Stimulated activated naive CD8-positive, alpha-beta T cell treated with anti-CD3 and anti-CD28 coated beads, Interleukin-15, amount 100 ng/mL, for 72 hours (primary cell): ENCODE measurements at regions not wholly inside any gene's neighbourhood (a gene's known extent, or its start where the extent isn't known, plus 50 kb on each side); places are given as distances from the start of the nearest gene placed in this dataset.

Source experiments
- ATAC-seq: fragments of 150-1000 bp; cut with Tn5 transposase; 2 replicates; pipeline ENCODE4 v1.10.0; 2021; ENCODE audit warnings: mild to moderate bottlenecking, moderate library complexity
- DNase-seq, 2 donors: peaks; one replicate each; pipeline ENCODE4 v3.0.0; 2021 to 2022
- H3K27ac Mint-ChIP-seq, 2 donors: one replicate each; pipeline ENCODE4 v1.8.0; 2022; ENCODE audit warnings: mild to moderate bottlenecking in 2 of 2, mixed read lengths in 2 of 2, moderate library complexity in 2 of 2
- H3K27me3 Mint-ChIP-seq: one replicate; pipeline ENCODE4 v1.8.0; 2022; ENCODE audit warnings: mixed read lengths
- H3K4me1 Mint-ChIP-seq: one replicate; pipeline ENCODE4 v1.8.0; 2022; ENCODE audit warnings: mild to moderate bottlenecking, mixed read lengths
- H3K4me3 Mint-ChIP-seq, 2 donors: one replicate each; pipeline ENCODE4 v1.8.0; 2022; ENCODE audit warnings: mild to moderate bottlenecking in 2 of 2, mixed read lengths in 2 of 2, moderate library complexity in 1 of 2
- H3K9me3 Mint-ChIP-seq, 2 donors: one replicate each; pipeline ENCODE4 v1.8.0; 2022; ENCODE audit warnings: mixed read lengths in 2 of 2

DNA sequence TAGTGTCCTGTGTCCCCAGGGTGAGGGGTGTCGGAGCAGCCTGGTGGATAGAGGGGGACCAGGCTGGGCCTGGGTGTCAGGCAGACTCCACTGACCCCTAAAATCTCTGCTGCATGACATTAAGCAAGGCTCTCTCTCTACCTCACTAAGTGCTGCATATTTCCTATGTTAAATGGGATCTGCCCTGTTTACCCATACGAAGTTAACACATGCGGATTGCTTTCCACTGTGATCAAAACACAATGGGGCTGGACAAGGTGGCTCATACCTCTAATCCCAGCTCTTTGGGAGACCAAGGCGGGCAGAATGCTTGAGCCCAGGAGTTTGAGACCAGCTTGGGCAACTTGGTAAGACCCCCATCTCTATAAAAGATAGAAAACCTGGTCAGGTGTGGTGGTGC lies 426.2 kb downstream of the MIAT start:
- Mint-ChIP-seq H3K27me3 (peaks cover 57% of the 10 kb centered on the region), H3K4me1 (no peaks in the 10 kb centered on the region), H3K4me3 (no peak overlapping the region), H3K27ac (no peak overlapping the region), H3K9me3 (peaks cover 0 to 5% of the 10 kb centered on the region in 2 donors)
- ATAC-seq (no peak), DNase-seq (no peak)

DNA sequence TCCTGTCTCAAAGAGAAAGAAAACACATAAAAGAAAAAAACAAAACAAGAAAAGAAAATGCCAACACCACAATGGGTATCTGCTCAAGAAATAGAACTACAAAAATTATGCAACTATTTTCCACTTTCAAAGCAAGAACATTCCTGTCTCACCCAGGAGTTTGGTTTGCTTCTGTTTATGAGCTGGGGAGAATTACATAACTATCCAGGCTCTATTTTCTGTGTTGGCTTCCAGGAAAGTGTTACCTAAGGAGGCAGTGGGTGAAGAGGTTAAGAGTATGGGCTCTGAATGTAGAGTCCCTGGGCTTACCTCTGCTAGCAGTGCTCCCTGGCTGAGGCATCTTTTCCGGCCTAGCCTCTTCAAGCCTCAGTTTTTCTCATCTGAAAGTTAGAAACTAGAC lies 426.7 kb downstream of the MIAT start:
- no peaks in the 10 kb centered on the region for H3K4me1 Mint-ChIP-seq
- ATAC-seq = no peak
- no peak overlapping the region for H3K27ac Mint-ChIP-seq
- no peak for DNase-seq
- no peak overlapping the region for H3K4me3 Mint-ChIP-seq
- peaks cover 0 to 5% of the 10 kb centered on the region in 2 donors for H3K9me3 Mint-ChIP-seq
- peaks cover 57% of the 10 kb centered on the region for H3K27me3 Mint-ChIP-seq

DNA sequence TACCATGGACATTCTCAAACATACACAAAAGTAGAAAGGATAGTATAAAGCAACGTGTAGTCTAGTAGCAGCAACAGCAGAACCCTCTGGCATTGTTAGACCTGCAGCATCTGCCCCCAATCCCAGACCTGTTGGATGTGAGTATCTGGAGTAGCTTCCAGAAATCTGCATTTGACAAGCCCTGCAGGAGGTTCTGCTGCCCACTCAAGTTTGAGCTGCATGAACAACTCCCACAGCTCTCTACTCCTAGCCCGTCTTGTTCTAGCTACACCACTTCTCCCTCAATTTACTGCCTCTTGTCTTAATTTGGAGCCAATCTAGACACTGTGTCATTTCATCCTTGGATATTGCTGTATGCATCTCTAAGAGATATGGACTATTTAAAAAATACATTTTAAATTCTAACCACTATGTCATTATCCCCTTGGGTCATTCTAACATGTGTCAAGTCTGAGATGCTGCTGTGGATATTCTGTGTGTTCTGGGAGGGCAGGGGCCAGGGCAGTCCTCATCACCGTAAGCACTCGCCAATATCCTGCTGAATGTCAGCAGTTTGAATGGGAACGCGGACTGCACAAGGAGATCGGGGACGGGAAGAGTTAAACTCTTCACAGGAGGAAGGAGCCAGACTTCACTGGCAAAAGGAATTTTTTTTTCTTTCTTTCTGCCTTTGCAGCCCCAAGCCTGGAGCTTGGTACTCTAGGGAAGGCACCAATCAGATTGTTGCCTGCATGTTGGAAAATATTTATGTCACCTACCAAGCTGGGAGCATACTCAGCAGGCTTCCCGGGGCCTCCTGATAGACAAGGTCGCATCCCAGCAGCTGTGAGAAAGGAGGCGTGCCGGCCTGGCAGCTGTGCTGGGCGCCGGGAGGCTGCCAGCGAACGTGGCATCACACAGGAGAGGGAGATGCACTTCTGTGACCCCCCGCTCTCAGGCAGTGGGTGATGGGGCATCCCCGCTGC lies 429.0 kb downstream of the MIAT start:
- no peak overlapping the region for H3K27ac Mint-ChIP-seq
- peaks cover 0 to 5% of the 10 kb centered on the region in 2 donors for H3K9me3 Mint-ChIP-seq
- H3K27me3 Mint-ChIP-seq = peaks cover 43% of the 10 kb centered on the region
- ATAC-seq (no peak), DNase-seq (no peak)
- no peaks in the 10 kb centered on the region for H3K4me1 Mint-ChIP-seq
- H3K4me3 Mint-ChIP-seq = no peak overlapping the region

DNA sequence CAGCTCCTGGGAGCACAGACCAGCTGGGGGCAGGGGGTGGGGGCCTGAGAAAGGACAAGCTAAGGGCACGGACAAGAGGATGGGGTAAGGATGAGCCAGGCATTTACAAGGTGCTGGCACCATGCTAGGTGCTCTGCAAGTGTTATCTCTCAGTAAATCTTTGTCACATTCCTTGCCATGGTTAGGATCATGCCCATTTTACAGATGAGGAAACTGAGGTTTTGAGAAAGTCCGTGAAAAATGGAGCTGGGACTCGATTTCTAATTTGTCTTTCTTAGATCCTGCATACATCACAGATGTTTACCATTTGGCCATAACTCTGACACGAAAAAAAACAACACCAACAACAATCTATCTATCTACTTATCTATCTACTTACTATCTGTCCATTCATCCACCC lies 429.7 kb downstream of the MIAT start:
- H3K4me3 Mint-ChIP-seq = no peak overlapping the region
- H3K27ac Mint-ChIP-seq = no peak overlapping the region
- no peaks in the 10 kb centered on the region for H3K4me1 Mint-ChIP-seq
- ATAC-seq = no peak
- H3K9me3 Mint-ChIP-seq = peaks cover 0 to 5% of the 10 kb centered on the region in 2 donors
- no peak for DNase-seq
- H3K27me3 Mint-ChIP-seq = peaks cover 37% of the 10 kb centered on the region

DNA sequence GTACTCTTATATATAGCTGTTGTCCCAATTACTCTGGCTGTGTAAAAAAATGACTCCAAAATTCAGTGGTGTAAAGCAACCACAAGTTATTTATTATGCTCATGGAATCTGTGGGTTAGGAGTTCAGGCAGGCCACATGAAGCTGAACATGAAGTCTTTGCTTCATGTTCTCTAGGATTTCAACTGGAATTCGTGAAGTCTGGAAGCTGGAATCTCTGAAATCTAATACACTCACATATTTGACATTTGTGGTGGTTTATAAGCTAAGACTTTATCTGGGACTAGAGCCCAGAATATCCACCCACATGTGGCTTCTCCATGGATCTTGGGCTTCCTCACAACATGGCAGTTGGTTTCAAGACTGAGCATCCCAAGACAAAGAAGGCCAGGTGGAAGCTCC lies 430.6 kb downstream of the MIAT start:
- H3K9me3 Mint-ChIP-seq = peaks cover 0 to 5% of the 10 kb centered on the region in 2 donors
- ATAC-seq = no peak

DNA sequence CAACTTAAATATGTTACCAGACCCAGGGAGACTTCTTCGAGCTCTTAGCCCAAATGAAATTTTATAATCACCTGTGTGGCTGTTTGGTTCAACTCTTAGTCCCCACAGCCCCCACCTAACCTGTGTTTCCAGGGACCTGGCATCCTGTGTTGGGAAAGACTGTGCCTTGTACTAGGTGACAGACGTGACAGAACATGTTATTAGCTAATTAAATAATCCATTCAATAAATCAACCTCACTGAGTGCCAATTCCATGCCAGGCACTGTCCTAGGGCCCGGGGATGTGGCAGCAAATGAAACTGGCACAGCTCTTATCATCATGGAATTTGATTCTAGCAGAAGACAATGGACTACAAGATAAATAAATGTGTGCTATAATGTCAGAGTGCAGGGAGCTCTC lies 431.9 kb downstream of the MIAT start:
- no peak for ATAC-seq
- no peak overlapping the region for H3K27ac Mint-ChIP-seq
- H3K9me3 Mint-ChIP-seq = peaks cover 0 to 5% of the 10 kb centered on the region in 2 donors
- peaks cover 25% of the 10 kb centered on the region for H3K27me3 Mint-ChIP-seq
- H3K4me1 Mint-ChIP-seq = no peaks in the 10 kb centered on the region
- DNase-seq = no peak
- H3K4me3 Mint-ChIP-seq = no peak overlapping the region

More for the DNA sequence above, 430.6 kb downstream of the MIAT start:
- Mint-ChIP-seq H3K4me3 (no peak overlapping the region), H3K27ac (no peak overlapping the region), H3K4me1 (no peaks in the 10 kb centered on the region), H3K27me3 (peaks cover 27% of the 10 kb centered on the region)
- no peak for DNase-seq

DNA sequence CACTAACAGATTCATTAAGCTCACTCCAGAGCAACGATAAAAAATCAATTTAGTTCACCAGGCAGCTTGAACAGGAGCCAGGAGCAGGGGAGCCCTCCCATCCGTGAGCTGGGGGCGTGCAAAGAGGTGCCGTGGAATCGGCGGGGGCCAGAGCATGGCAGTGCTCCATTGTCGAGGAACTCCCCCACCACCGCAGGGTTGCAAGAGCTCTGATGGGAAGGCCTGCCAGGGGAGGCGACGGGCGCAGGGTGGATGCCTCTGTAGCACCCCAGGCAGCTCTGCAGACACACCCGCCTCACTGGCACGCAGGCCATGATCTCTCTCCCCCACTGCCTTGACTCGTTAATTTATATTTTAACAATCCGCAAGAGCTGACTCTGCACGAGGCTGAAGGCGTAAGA lies 433.2 kb downstream of the MIAT start:
- Mint-ChIP-seq H3K4me1 (no peaks in the 10 kb centered on the region), H3K27me3 (peaks cover 17% of the 10 kb centered on the region), H3K9me3 (peaks cover 0 to 5% of the 10 kb centered on the region in 2 donors), H3K4me3 (no peak overlapping the region), H3K27ac (no peak overlapping the region)
- DNase-seq (no peak), ATAC-seq (no peak)

DNA sequence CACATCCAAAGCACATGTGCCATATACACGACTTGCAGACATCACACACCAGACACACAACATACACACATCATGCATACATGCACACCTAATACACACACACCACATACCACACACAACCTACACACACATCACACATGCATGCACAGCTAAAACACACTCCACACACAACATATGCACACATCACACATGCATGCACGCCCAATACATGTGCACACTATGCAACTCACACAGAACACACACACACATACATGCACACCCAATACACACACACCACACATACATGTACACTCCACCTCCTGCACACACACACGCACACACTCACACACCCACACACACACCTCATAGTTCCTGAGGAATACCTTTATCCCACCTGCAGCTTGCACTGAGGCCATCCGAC lies 436.0 kb downstream of the MIAT start:
- no peaks in the 10 kb centered on the region for H3K27me3 Mint-ChIP-seq
- no peaks in the 10 kb centered on the region for H3K9me3 Mint-ChIP-seq
- no peak for ATAC-seq
- H3K4me3 Mint-ChIP-seq = no peak overlapping the region
- H3K27ac Mint-ChIP-seq = no peak overlapping the region
- DNase-seq = no peak
- H3K4me1 Mint-ChIP-seq = no peaks in the 10 kb centered on the region

DNA sequence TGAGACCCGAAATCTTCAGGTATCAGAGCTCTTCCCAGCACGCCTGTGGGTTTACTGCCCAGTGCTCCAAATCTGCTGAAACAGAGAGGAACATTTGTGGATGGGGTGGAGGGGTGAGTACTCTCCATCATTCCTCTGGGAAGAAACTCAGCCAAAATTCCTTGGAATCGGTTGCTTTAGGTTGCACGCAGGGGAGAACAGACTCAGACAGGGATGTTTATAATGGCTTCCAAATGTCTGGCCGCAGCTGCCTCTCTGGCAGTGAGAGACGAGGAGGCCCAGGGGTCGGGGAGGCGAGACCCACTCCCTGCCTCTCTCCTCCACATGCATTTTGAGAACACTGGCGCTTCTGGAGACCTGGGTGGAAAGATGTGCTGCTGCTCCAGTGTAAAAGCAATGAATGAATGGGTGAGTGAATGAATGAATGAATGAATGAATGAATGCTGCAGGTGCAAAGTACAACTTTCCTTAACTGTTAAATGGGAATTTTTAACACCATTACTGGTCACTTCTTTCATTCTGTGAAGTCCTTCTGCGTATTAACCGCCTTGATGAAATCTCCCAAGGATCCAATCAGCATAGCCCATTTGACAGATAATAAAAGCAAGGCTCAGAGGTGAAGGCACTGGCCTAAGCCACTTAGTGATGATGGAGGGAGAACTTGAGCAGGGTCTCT lies 437.4 kb downstream of the MIAT start:
- Mint-ChIP-seq H3K27ac (no peak overlapping the region), H3K27me3 (peaks cover 7% of the 10 kb centered on the region), H3K9me3 (no peaks in the 10 kb centered on the region), H3K4me3 (no peak overlapping the region), H3K4me1 (no peaks in the 10 kb centered on the region)
- DNase-seq (no peak), ATAC-seq (no peak)

DNA sequence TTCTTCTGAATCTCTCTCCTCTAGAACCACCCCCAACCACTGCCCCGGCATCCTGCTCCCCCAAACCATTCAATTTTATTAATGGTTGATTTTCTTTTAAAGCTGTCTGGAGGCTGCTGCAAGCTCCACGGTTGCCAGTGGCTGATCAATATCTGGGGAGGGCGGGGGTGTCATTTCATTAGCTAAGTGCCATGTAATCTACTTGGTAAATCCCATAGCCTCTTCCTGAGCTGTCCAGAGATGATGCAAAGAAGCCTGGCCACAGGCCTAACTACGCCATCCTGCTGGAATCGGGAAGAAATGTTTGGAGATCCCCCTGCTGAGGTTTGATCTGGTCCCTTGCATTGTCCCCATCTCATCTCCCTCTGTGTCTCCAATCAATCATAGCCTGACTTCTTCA lies 440.1 kb downstream of the MIAT start:
- H3K9me3 Mint-ChIP-seq = no peaks in the 10 kb centered on the region
- H3K27me3 Mint-ChIP-seq = peaks cover 32% of the 10 kb centered on the region
- no peaks in the 10 kb centered on the region for H3K4me1 Mint-ChIP-seq
- ATAC-seq = no peak
- no peak overlapping the region for H3K27ac Mint-ChIP-seq
- no peak overlapping the region for H3K4me3 Mint-ChIP-seq
- DNase-seq = no peak

DNA sequence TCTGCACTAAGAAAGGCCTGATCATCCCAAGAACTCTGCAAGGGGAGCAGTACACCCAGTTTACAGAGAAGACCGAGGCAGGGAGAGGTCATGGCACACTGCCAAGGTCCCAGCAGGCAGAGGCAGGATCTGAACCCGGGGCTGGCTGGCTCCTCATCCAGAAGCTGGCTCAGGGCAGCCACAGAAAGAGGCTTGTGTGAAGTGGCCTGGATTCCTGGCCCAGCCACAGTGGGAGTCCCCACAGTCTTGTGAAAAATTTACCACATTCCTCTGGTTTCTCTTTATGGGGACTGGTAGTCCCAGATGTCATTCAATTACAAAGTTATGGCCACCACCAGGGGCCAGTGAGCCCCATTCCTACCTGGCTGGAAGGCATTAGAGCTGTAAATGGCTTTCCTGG lies 440.5 kb downstream of the MIAT start:
- peaks cover 36% of the 10 kb centered on the region for H3K27me3 Mint-ChIP-seq
- H3K4me1 Mint-ChIP-seq = no peaks in the 10 kb centered on the region
- H3K4me3 Mint-ChIP-seq = no peak overlapping the region
- H3K27ac Mint-ChIP-seq = no peak overlapping the region
- ATAC-seq (no peak), DNase-seq (no peak)
- H3K9me3 Mint-ChIP-seq = no peaks in the 10 kb centered on the region

DNA sequence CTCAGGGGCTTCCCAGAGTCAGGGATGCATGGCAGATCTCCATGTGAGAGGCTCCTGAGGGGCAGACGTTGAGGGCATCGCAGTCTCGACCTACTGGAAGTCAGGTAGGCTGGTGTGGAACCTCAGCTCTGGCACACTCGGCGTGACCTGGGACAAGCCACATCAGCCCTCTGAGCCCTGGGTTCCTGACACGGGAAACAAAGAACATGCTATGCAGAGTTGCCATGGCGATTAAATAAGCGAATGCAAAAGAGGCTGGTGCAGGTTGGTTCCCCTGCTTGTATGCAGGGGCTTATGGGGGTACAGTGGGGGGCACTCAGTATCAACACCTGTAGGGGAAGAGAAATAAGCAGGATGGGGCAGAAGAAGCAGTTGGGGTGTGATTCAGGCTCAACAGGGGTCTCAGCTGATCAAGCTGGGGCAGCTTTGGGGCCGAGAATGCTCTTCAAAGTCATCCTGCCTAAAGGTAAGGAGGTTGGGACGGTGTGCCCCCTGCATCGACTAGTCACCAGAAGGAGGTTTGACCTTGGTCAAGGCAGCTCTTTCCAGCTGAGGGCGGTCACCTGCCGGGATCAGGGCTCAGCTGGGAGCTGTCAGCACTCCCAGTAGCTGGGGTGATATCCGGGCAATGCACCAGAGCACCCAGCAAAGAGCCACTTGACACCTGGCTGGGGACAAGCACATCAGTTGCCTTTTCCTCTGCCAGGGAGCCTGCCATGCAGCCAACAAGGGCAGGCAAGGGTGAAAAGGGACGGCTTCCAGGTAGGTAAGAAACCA lies 442.7 kb downstream of the MIAT start:
- ATAC-seq = no peak
- no peaks in the 10 kb centered on the region for H3K4me1 Mint-ChIP-seq
- no peaks in the 10 kb centered on the region for H3K9me3 Mint-ChIP-seq
- DNase-seq = no peak
- H3K27me3 Mint-ChIP-seq = peaks cover 42% of the 10 kb centered on the region
- H3K4me3 Mint-ChIP-seq = no peak overlapping the region
- peak overlapping the region in 1 of 2 donors; percentile 69 for H3K27ac Mint-ChIP-seq

DNA sequence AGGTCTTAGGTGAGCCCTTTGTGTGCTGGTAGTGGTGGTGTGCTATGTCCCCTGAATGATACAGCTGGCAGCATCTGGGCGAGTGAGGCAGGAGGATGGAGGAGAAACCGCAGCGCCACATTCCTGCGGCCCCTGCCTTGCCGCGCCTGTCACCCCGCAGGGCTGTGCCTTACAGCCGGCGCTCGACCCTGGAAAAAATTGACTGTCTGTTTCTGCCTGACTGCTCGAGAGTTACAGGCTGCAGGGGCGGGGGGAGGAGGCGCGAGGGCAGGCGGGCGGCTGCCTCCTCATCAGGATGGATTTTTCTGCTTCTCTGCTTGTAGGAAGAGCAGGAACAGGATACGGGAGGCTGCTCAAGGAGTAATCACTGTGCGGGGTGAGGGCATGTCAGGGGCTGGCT lies 443.4 kb downstream of the MIAT start:
- H3K27ac Mint-ChIP-seq = no peak overlapping the region
- peaks cover 48% of the 10 kb centered on the region for H3K27me3 Mint-ChIP-seq
- ATAC-seq = no peak
- DNase-seq = no peak
- no peaks in the 10 kb centered on the region for H3K4me1 Mint-ChIP-seq
- no peaks in the 10 kb centered on the region for H3K9me3 Mint-ChIP-seq
- no peak overlapping the region for H3K4me3 Mint-ChIP-seq

DNA sequence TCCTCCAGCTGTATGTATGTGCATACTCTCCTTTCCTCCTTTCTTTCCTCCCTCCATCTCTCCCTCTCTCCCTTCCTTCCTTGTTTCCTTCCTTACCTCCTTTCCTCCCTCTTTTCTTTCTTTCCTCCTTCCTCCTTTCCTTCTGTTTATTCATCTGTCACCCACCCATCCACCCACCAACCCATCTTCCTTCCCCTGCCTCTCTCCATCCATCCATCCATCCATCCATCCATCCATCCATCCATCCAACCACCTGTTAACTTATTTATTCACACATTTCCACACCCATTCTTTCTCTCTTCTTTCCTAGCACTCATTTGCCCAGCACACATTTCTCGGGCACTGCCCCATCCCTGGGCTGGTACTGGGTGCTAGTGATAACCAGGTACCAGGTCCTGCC lies 443.9 kb downstream of the MIAT start:
- Mint-ChIP-seq H3K9me3 (no peaks in the 10 kb centered on the region), H3K27me3 (peaks cover 48% of the 10 kb centered on the region), H3K27ac (no peak overlapping the region), H3K4me3 (no peak overlapping the region), H3K4me1 (no peaks in the 10 kb centered on the region)
- ATAC-seq (no peak), DNase-seq (no peak)

DNA sequence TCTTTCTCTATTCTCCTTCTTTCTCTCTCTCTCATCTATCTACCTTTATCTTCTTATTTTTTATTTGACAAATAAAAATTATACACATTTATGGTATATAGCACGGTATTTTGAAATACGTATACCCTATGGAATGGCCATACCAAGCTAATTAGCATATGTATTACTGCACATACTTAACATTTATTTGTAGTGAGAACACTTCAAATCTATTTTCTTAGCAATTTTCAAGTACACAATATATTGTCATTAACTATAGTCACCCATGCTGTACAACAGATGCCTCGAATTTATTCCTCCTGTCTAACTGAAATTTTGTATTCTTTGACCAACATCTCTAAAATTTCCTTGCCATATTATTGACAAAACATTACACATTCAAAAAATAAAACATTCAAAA lies 447.1 kb downstream of the MIAT start:
- Mint-ChIP-seq H3K9me3 (peaks cover 5 to 7% of the 10 kb centered on the region in 2 donors), H3K27ac (no peak overlapping the region), H3K4me1 (no peaks in the 10 kb centered on the region), H3K4me3 (no peak overlapping the region), H3K27me3 (peaks cover 44% of the 10 kb centered on the region)
- ATAC-seq (no peak), DNase-seq (no peak)
